Effector memory CD8-positive, alpha-beta T cell (primary cell): ENCODE measurements at regions not wholly inside any gene's neighbourhood (a gene's known extent, or its start where the extent isn't known, plus 50 kb on each side); places are given as distances from the start of the nearest gene placed in this dataset.
"Not testable (repeated sequence)": the region's sequence is repeated elsewhere in the genome, so short reads cannot be mapped to it uniquely, and the experiment has no call there.

Source experiments
- ATAC-seq: fragments of 150-1000 bp; cut with Tn5 transposase; replicated peaks from 2 replicates; pipeline ENCODE4 v1.10.0; 2021; ENCODE audit warnings: mild to moderate bottlenecking, moderate library complexity
- DNase-seq, 3 experiments: peaks; one replicate each; pipeline ENCODE4 v3.0.0; 2021
- H3K27ac Mint-ChIP-seq, 2 donors: one replicate each; pipeline ENCODE4 v1.8.0; 2022; ENCODE audit warnings: mild to moderate bottlenecking in 2 of 2, mixed read lengths in 2 of 2, moderate library complexity in 2 of 2
- H3K27me3 Mint-ChIP-seq, 2 donors: one replicate each; pipeline ENCODE4 v1.8.0; 2022; ENCODE audit warnings: mixed read lengths in 2 of 2
- H3K36me3 Mint-ChIP-seq: one replicate; pipeline ENCODE4 v1.8.0; 2022; ENCODE audit warnings: mild to moderate bottlenecking, moderate library complexity, mixed read lengths; ENCODE audit not compliant: insufficient read depth
- H3K4me1 Mint-ChIP-seq, 2 donors: one replicate each; pipeline ENCODE4 v1.8.0; 2022; ENCODE audit warnings: low read depth in 2 of 2, mixed read lengths in 2 of 2
- H3K4me3 Mint-ChIP-seq, 2 donors: one replicate each; pipeline ENCODE4 v1.8.0; 2022; ENCODE audit warnings: mild to moderate bottlenecking in 2 of 2, mixed read lengths in 2 of 2, moderate library complexity in 2 of 2
- H3K9me3 Mint-ChIP-seq, 2 donors: one replicate each; pipeline ENCODE4 v1.8.0; 2022; ENCODE audit warnings: mixed read lengths in 2 of 2

DNA sequence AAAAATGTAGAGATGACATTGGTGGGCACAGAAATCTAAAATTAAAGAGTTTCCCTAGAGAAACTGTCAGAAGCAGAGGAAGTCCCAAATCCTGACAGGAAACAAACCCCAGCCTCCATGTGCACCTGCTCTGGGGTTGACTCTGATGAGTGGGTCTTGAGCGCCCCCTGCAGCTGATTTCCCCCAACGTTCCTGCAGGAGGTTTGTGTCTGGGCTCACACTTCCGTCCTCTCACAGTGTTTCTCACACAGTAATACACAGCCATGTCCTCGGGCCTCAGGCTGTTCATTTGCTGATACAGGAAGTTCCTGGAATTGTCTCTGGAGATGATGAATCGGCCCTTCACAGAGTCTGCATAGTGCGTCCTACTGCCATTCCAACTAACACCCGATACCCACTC lies 670.1 kb downstream of the TMEM121 start:
- peak; percentile 51 to 59 (median 58) for DNase-seq
- not testable (repeated sequence) for H3K9me3 Mint-ChIP-seq, ATAC-seq, H3K27ac Mint-ChIP-seq, H3K4me1 Mint-ChIP-seq, H3K4me3 Mint-ChIP-seq, H3K36me3 Mint-ChIP-seq
- H3K27me3 Mint-ChIP-seq = peaks cover 20 to 93% of the 10 kb centered on the region in 2 donors

DNA sequence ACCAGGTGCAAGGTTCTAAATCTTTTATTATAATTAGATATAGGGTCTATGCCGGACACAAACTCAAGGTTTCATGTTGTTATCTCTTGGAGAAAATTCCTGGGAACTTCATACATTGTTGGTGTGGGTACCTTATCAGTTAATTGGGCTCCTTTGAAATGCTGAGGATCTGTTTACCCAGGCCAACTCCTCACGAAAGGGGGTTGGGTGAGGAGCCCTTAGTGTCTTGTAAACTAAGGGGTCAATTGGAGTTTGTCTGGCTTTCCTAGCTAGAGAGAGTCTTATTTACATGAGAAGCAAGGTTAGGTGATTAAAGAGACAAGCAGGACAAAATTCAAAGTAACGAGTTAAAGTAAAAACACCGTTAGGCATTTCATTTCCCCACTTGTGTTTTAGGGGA lies 670.9 kb downstream of the TMEM121 start:
- not testable (repeated sequence) for DNase-seq, H3K9me3 Mint-ChIP-seq, H3K4me3 Mint-ChIP-seq, H3K27ac Mint-ChIP-seq, H3K4me1 Mint-ChIP-seq, ATAC-seq, H3K36me3 Mint-ChIP-seq
- H3K27me3 Mint-ChIP-seq = peaks cover 25 to 93% of the 10 kb centered on the region in 2 donors

DNA sequence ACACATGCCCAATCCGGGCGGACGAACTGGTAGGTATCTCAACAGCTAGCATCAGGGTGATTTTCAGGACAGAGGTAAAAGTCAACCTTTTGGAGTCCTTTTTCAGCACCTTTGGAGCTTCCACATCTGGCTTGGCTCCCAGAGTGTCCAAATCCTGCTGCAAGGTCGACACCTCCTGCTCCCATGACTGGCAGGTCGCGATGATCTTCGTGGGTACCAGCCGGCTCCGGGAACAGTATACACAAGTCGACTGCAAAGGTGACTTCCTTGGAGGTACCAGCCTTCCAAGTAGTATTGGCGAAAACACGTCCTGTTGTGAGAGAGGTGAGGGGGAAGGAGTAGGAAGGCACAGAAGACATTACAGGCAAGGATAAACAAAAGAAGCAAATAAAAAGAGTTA lies 672.7 kb downstream of the TMEM121 start:
- peaks cover 0 to 6% of the 10 kb centered on the region in 2 donors for H3K4me1 Mint-ChIP-seq
- H3K27me3 Mint-ChIP-seq = peaks cover 35 to 92% of the 10 kb centered on the region in 2 donors
- DNase-seq = no peak
- H3K36me3 Mint-ChIP-seq = no peaks in the 10 kb centered on the region
- H3K4me3 Mint-ChIP-seq = no peak overlapping the region
- no peak overlapping the region for H3K27ac Mint-ChIP-seq
- no peaks in the 10 kb centered on the region for H3K9me3 Mint-ChIP-seq
- no peak for ATAC-seq

DNA sequence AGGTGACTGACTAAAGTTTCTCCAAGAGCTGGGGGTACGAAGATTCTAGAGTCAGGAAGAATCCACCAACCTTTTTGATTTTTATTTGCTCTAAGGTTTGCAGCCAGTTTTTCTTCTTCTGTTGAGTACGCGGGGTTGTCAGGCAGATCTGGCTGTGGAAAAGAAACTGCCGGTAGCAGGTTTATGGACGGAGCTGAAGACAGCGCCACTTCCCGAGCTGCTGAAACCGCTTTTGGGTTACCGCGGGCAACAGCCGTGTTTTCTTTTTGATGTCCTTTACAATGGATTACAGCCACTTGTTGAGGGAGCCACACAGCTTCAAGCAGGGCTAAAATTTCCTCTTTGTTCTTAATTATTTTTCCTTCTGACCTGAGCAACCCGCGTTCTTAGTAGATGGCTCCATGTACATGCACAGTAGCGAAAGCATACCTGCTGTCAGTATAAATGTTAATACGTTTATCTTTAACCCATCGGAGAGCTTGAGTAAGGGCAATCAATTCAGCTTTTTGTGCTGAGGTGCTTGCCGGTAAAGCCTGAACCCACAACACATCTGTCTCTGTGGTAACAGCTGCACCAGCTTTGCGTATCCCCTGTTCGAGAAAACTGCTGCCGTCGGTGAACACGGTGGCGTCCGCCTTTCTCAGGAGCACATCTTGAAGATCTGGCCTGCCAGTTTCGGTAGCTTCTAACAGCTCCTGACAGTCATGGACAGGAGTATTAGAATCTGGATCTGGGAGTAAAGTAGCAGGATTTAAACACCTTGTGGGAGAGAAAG lies 674.3 kb downstream of the TMEM121 start:
- Mint-ChIP-seq H3K9me3 (no peaks in the 10 kb centered on the region), H3K36me3 (no peaks in the 10 kb centered on the region), H3K4me3 (no peak overlapping the region), H3K4me1 (peaks cover 0 to 6% of the 10 kb centered on the region in 2 donors), H3K27me3 (peaks cover 40 to 96% of the 10 kb centered on the region in 2 donors), H3K27ac (no peak overlapping the region)
- no peak for DNase-seq
- peak; percentile 44 for ATAC-seq

DNA sequence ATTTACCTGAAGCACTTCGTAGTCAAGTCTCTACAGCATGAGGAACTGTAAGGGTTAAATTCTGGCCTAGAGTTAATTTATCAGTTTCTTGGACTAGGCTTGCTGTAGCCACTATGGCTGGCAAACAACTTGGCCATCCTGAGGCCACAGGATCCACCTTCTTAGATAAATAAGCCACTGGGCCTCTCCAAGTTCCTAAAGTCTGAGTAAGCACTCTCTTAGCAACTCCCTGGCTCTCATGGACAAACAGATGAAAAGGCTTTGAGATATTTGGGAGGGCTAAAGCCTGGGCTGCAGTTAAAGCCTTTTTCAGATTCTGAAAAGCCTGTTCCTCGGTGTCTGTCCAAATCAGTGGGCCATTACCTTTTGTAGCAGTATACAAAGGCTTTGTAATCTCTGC lies 675.0 kb downstream of the TMEM121 start:
- ATAC-seq = no peak
- H3K9me3 Mint-ChIP-seq = no peaks in the 10 kb centered on the region
- H3K36me3 Mint-ChIP-seq = no peaks in the 10 kb centered on the region
- no peak overlapping the region for H3K4me3 Mint-ChIP-seq
- H3K27me3 Mint-ChIP-seq = peaks cover 39 to 95% of the 10 kb centered on the region in 2 donors
- H3K4me1 Mint-ChIP-seq = peaks cover 0 to 6% of the 10 kb centered on the region in 2 donors
- H3K27ac Mint-ChIP-seq = no peak overlapping the region
- DNase-seq = no peak

DNA sequence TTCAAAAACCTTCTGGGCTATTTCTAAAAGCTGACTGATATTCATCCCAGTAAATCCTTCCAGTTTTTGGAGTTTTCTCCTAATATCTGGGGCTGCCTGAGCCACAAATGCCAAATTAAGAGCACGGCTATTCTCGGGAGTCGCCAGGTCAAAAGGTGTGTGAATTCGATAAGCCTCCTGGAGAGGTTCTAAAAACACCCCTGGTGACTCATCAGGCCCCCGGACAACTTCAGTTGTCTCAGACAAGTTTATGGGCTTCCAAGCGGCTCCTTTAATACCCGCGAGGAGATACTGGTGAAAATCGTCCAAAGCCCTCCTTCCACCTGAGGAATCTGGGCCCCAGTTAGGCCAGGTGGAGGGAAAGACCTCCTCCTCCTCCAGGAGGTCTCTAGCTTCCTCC lies 677.1 kb downstream of the TMEM121 start:
- Mint-ChIP-seq H3K27ac (no peak overlapping the region), H3K27me3 (peaks cover 54 to 94% of the 10 kb centered on the region in 2 donors), H3K4me3 (no peak overlapping the region), H3K4me1 (peaks cover 0 to 6% of the 10 kb centered on the region in 2 donors), H3K9me3 (no peaks in the 10 kb centered on the region), H3K36me3 (no peaks in the 10 kb centered on the region)
- DNase-seq (no peak), ATAC-seq (no peak)

DNA sequence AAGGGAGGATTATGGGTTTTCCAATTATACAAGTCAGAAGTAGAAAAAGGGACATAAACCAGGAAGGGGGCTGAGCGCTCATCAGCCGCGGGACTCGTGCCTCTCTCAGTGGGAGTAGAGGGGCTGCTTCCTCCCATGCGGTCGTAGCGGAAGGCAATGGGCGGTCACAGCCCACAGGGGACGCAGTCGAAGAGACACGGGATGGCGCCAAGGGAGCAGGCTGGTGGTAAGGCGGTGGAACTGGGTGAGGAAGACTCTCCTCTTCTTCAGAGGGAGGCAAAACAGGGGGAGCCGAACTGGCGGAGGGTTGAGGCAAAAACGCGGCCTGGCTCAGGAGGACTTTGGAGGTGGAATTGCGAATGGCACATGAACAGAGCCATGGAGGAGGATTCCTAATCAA lies 677.7 kb downstream of the TMEM121 start:
- DNase-seq (no peak), ATAC-seq (no peak)
- Mint-ChIP-seq H3K4me1 (peaks cover 0 to 6% of the 10 kb centered on the region in 2 donors), H3K9me3 (no peaks in the 10 kb centered on the region), H3K27me3 (peaks cover 54 to 94% of the 10 kb centered on the region in 2 donors), H3K4me3 (no peak overlapping the region), H3K36me3 (no peaks in the 10 kb centered on the region), H3K27ac (no peak overlapping the region)

DNA sequence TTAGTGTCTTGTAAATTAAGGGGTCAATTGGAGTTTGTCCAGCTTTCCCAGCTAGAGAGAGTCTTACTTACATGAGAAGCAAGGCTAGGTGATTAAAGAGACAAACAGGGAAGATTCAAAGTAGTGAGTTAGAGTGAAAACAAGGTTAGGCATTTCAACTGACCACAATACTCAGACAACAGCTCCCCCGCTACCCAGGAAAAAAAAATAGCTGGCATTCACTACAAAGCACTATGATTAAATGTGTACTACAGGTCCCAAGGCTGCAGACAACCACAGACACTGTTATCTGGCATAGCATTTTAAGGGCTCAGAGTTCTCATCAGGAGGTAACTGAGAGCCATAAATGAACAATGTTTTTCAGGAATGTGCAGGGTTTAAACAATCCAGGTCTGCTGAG lies 680.9 kb downstream of the TMEM121 start:
- Mint-ChIP-seq H3K9me3 (no peaks in the 10 kb centered on the region), H3K4me1 (no peaks in the 10 kb centered on the region), H3K27me3 (peaks cover 45 to 92% of the 10 kb centered on the region in 2 donors), H3K27ac (no peak overlapping the region), H3K36me3 (no peaks in the 10 kb centered on the region), H3K4me3 (no peak overlapping the region)
- DNase-seq (no peak), ATAC-seq (no peak)

DNA sequence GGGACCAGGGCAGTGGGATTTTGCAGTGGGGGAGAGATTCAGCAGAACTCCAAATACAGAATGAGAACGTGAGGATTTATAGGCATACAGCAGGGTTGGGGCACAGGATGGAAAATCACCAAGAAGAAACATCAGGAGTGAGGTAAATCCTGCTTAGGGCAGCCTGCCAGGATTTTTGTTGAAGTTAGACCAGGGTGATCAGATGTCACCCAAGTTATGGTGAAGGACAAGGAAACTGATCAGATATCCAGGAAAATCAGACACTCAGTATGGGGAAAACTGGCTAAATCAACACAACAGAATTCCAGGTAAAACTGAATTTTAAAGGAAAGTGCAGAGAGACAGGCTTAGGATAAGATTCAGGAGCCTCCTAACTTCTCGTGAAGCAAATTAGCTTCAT lies 682.4 kb downstream of the TMEM121 start:
- no peak for DNase-seq
- Mint-ChIP-seq H3K4me3 (no peak overlapping the region), H3K27ac (no peak overlapping the region), H3K27me3 (peaks cover 39 to 93% of the 10 kb centered on the region in 2 donors), H3K36me3 (no peaks in the 10 kb centered on the region), H3K9me3 (no peaks in the 10 kb centered on the region), H3K4me1 (no peaks in the 10 kb centered on the region)
- no peak for ATAC-seq

DNA sequence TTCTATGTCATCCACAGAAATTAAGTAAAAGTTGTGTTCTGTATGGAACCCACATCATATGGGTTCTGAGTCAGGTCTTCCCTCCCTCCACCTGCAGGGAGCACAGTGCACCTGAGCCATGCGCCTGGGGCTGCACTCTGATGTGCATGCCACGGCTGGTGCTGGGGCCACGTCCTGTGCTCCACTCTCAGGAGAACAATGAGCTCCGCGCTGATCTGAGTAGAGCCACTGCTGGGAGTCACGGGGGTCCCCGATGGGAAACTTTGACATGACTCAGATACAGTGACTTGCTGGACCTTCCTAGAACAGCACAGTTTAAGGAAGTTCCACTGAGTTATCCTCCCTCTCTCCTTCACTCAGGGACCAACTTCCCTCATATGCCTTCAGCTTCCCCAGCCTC lies 683.4 kb downstream of the TMEM121 start:
- Mint-ChIP-seq H3K4me3 (peak overlapping the region in 1 of 2 donors; percentile 43), H3K36me3 (no peaks in the 10 kb centered on the region), H3K27me3 (peaks cover 31 to 93% of the 10 kb centered on the region in 2 donors), H3K4me1 (no peaks in the 10 kb centered on the region), H3K9me3 (no peaks in the 10 kb centered on the region), H3K27ac (peak overlapping the region in 1 of 2 donors; percentile 44)
- ATAC-seq (peak; percentile 41), DNase-seq (no peak)

DNA sequence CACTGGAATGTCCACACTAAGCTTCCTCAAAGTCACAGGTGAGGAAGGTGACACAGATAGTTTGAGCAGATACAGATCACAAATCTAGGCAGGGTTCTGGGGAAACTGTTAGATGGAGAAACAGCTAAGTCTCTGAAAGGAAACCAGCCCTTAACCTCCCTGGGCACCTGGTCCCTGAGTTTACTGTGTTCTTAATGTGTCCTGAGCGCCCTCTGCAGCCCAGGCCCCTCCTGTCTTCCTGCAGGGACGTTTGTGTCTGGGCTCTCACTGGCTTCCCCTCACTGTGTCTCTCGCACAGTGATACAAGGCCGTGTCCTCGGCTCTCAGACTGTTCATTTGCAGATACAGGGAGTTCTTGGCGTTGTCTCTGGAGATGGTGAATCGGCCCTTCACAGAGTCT lies 684.3 kb downstream of the TMEM121 start:
- Mint-ChIP-seq H3K36me3 (no peaks in the 10 kb centered on the region), H3K27me3 (peaks cover 26 to 90% of the 10 kb centered on the region in 2 donors), H3K4me3 (no peak overlapping the region), H3K4me1 (no peaks in the 10 kb centered on the region), H3K27ac (no peak overlapping the region), H3K9me3 (no peaks in the 10 kb centered on the region)
- peak; percentile 60 for ATAC-seq
- DNase-seq = no peak

DNA sequence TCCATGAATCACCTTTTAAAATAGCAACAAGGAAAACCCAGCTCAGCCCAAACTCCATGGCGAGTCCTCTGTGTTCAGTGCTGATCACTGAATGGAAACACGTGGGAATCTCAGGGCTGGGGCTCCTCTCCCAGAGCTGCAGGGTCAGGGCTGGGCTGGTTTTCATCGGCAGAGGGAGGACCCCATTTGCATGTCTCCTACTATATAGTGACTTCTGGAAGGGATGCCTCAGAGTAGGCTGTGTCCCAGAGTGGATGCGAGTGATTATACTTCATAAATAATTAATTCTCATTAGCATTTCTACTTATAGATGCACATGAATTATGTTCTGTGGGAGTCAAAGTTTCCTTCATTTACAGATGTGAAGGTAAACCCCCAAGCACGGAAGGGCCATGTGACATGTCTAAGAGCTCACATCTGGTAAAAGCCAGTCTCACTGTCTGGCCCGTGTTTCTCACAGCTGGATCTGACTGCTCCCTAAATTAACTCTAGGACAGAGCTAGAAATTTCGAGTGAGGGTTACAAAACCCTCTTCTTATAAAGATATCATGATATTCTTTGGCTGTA lies 685.0 kb downstream of the TMEM121 start:
- no peak for DNase-seq
- H3K36me3 Mint-ChIP-seq = no peaks in the 10 kb centered on the region
- H3K4me1 Mint-ChIP-seq = no peaks in the 10 kb centered on the region
- H3K4me3 Mint-ChIP-seq = no peak overlapping the region
- H3K27me3 Mint-ChIP-seq = peaks cover 26 to 84% of the 10 kb centered on the region in 2 donors
- no peak for ATAC-seq
- H3K27ac Mint-ChIP-seq = no peak overlapping the region
- no peaks in the 10 kb centered on the region for H3K9me3 Mint-ChIP-seq

DNA sequence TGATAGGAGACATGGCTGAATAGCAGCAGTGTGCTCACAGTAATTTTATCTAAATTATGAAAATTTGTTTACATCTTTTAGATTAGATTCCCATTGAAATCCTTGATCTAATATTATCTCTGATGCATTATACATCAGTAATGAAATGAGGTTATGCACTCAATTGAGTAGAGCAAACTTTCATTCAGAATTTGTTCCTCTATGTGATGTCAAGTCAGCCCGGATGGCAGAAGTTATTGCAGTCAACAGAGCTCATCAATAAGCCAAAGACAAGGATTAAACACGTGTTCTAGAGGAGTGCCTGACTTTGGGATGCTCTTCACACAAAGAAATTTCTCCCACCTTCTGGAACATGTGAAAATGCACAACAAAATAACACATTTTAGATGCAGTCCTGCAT lies 688.8 kb downstream of the TMEM121 start:
- DNase-seq = no peak
- H3K4me1 Mint-ChIP-seq = no peaks in the 10 kb centered on the region
- H3K9me3 Mint-ChIP-seq = no peaks in the 10 kb centered on the region
- no peaks in the 10 kb centered on the region for H3K36me3 Mint-ChIP-seq
- H3K27me3 Mint-ChIP-seq = peaks cover 12 to 63% of the 10 kb centered on the region in 2 donors
- no peak for ATAC-seq
- no peak overlapping the region for H3K4me3 Mint-ChIP-seq
- H3K27ac Mint-ChIP-seq = no peak overlapping the region

DNA sequence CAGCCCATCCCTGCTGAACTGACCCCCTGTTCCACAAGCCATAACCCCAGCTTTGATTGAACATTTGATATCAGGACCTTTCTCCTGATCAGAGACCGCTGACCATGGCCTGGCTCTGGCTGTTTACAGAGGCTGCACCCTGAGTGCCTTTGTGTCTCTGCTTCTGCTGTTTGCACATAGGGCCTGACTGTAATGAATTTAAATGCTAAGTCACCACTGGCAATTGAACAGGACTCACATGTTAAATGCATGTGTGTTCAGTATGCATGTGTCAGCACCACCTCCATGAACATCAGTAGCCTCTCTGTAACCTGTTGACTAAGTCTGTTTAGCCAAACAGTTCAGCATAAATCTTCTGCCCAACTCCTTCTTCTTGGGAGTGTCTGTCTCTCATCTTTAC lies 690.3 kb downstream of the TMEM121 start:
- no peak overlapping the region for H3K4me3 Mint-ChIP-seq
- peaks cover 1 to 3% of the 10 kb centered on the region in 2 donors for H3K4me1 Mint-ChIP-seq
- ATAC-seq (no peak), DNase-seq (no peak)
- H3K9me3 Mint-ChIP-seq = no peaks in the 10 kb centered on the region
- no peak overlapping the region for H3K27ac Mint-ChIP-seq
- H3K27me3 Mint-ChIP-seq = peaks cover 7 to 63% of the 10 kb centered on the region in 2 donors
- H3K36me3 Mint-ChIP-seq = no peaks in the 10 kb centered on the region
